Parathyroid adenoma (tissue), 2 donors: ENCODE measurements at regions not wholly inside any gene's neighbourhood (a gene's known extent, or its start where the extent isn't known, plus 50 kb on each side); places are given as distances from the start of the nearest gene placed in this dataset.

ENCODE experiments used
- H2AFZ ChIP-seq: fragments of 300-600 bp; sonication (generic); one replicate; pipeline ENCODE4 v1.7.0; 2017; ENCODE audit warnings: antibody characterized with exemption, mild to moderate bottlenecking
- H3K27ac ChIP-seq: fragments of 300-600 bp; sonication (generic); one replicate; pipeline ENCODE4 v1.7.0; 2017
- H3K27me3 ChIP-seq: fragments of 300-600 bp; sonication (generic); one replicate; pipeline ENCODE4 v1.7.0; 2017; ENCODE audit warnings: low read length; ENCODE audit not compliant: control insufficient read depth, insufficient read depth
- H3K36me3 ChIP-seq: fragments of 300-600 bp; sonication (generic); one replicate; pipeline ENCODE4 v1.7.0; 2017; ENCODE audit warnings: low read length; ENCODE audit not compliant: control insufficient read depth, insufficient read depth
- H3K4me1 ChIP-seq: fragments of 300-600 bp; sonication (generic); one replicate; pipeline ENCODE4 v1.7.0; 2017; ENCODE audit warnings: control low read depth
- H3K4me2 ChIP-seq: fragments of 300-600 bp; sonication (generic); one replicate; pipeline ENCODE4 v1.7.0; 2017; ENCODE audit warnings: low read length
- H3K4me3 ChIP-seq: fragments of 300-600 bp; sonication (generic); one replicate; pipeline ENCODE4 v1.7.0; 2017; ENCODE audit warnings: low read depth, low read length
- H3K79me2 ChIP-seq: fragments of 300-600 bp; sonication (generic); one replicate; pipeline ENCODE4 v1.7.0; 2017; ENCODE audit warnings: control low read depth
- H3K9ac ChIP-seq: fragments of 300-600 bp; sonication (generic); one replicate; pipeline ENCODE4 v1.7.0; 2017; ENCODE audit warnings: mild to moderate bottlenecking
- H3K9me3 ChIP-seq: fragments of 300-600 bp; sonication (generic); one replicate; pipeline ENCODE4 v1.7.0; 2017; ENCODE audit warnings: low read length; ENCODE audit not compliant: control insufficient read depth
- CTCF ChIP-seq: fragments of 300-600 bp; sonication (generic); IDR thresholded peaks from one replicate; pipeline ENCODE4 v1.7.0; 2017; ENCODE audit warnings: antibody characterized with exemption, mild to moderate bottlenecking
- donor health status: primary hyperparathyroidism.

DNA sequence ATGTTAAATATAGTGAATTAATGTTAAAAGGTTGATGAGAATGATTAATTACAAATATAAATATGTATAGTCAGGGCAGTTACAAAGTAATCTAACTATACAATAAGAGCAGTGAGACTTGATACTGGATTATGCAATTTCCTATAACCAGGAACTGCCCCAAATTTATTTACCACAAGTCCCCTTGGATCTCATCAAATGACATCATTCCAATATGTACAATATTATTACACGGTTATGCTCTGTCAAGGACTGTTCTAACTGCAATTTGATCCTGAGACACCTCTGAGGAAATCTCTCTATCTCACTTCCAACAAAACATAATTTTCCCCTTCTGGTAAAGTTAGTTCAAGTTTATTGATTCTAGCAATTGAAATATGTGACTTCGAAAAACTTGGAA, 917.6 kb downstream of the NCAM2 start:
- no peak overlapping the region for H3K4me3 ChIP-seq
- H3K79me2 ChIP-seq: no peaks in the 10 kb centered on the region
- no peaks in the 10 kb centered on the region for H3K36me3 ChIP-seq
- H3K4me2 ChIP-seq: no peak overlapping the region
- no peaks in the 10 kb centered on the region for H3K27me3 ChIP-seq
- H3K9me3 ChIP-seq: no peaks in the 10 kb centered on the region
- H3K9ac ChIP-seq: no peak overlapping the region
- H3K27ac ChIP-seq: no peak overlapping the region
- H2AFZ ChIP-seq: no peak overlapping the region
- TF ChIP-seq CTCF: no peak
- H3K4me1 ChIP-seq: no peaks in the 10 kb centered on the region

- H3K9me3 ChIP-seq: no peaks in the 10 kb centered on the region
- H3K4me3 ChIP-seq: no peak overlapping the region
- no peak overlapping the region for H3K4me2 ChIP-seq
- no peak overlapping the region for H3K27ac ChIP-seq
- H3K4me1 ChIP-seq: no peaks in the 10 kb centered on the region
- H3K36me3 ChIP-seq: no peaks in the 10 kb centered on the region
- no peaks in the 10 kb centered on the region for H3K79me2 ChIP-seq
- no peak overlapping the region for H3K9ac ChIP-seq
- H3K27me3 ChIP-seq: no peaks in the 10 kb centered on the region
- no peak overlapping the region for H2AFZ ChIP-seq
- peak; percentile 26 for TF ChIP-seq CTCF
Observed at GRCh38 chr21:21921410-21922232, 923.4 kb downstream of the NCAM2 start.

- H3K79me2 ChIP-seq: no peaks in the 10 kb centered on the region
- H2AFZ ChIP-seq: no peak overlapping the region
- TF ChIP-seq CTCF: no peak
Observed at GRCh38 chr21:21929226-21929625, 931.0 kb downstream of the NCAM2 start.

DNA sequence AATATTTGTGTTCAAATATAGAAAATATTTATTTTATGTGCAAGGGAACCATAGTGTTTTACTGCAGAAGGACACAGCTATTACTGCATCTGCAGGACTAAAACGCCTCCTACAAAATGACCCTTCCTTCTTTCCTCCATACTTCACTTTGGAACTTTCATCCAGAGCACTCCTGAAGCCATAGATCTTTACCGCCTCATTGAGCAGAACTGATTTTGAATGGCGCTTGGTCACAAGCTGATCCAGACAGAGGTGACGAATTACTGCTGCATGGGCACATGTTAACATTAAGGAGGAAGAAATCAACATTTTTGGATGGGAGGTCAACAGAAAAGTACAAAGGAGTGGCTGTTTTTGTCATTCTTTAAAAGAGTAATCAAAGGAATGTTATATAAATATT, 931.6 kb downstream of the NCAM2 start:
- no peaks in the 10 kb centered on the region for H3K36me3 ChIP-seq
- no peaks in the 10 kb centered on the region for H3K9me3 ChIP-seq
- TF ChIP-seq CTCF: no peak
- H3K79me2 ChIP-seq: no peaks in the 10 kb centered on the region
- H3K4me2 ChIP-seq: no peak overlapping the region
- H3K27ac ChIP-seq: no peak overlapping the region
- H3K4me3 ChIP-seq: no peak overlapping the region
- no peaks in the 10 kb centered on the region for H3K27me3 ChIP-seq
- H2AFZ ChIP-seq: no peak overlapping the region
- no peaks in the 10 kb centered on the region for H3K4me1 ChIP-seq
- H3K9ac ChIP-seq: no peak overlapping the region

More at GRCh38 chr21:21929226-21929625, 931.0 kb downstream of the NCAM2 start:
- Histone ChIP-seq H3K9me3 (no peaks in the 10 kb centered on the region), H3K4me1 (no peaks in the 10 kb centered on the region), H3K27me3 (no peaks in the 10 kb centered on the region), H3K36me3 (no peaks in the 10 kb centered on the region), H3K4me3 (no peak overlapping the region), H3K9ac (no peak overlapping the region), H3K4me2 (no peak overlapping the region), H3K27ac (no peak overlapping the region)

DNA sequence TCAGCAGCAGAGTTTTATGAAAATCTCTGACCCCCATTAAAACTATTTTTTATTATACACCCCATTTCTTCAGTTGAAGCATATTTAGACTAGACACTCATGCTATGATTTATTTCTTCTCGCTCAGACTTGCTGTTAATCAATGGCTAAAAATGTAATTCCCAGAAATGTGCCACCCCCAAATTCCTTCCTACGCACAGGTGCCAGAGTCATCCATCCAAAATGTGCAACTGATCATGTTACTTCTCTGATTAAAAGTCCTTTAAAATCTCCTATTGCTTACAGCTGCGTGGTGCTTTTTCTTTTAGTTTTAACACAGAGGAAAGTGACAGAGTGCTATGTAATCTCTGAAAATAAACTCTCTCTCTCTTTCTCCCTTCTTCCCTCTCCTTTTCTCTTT, 954.4 kb downstream of the NCAM2 start:
- H3K9ac ChIP-seq: no peak overlapping the region
- no peak overlapping the region for H2AFZ ChIP-seq
- no peak overlapping the region for H3K4me3 ChIP-seq
- H3K27me3 ChIP-seq: no peaks in the 10 kb centered on the region
- TF ChIP-seq CTCF: no peak
- H3K4me2 ChIP-seq: no peak overlapping the region
- no peaks in the 10 kb centered on the region for H3K9me3 ChIP-seq
- no peaks in the 10 kb centered on the region for H3K36me3 ChIP-seq
- no peak overlapping the region for H3K27ac ChIP-seq
- H3K4me1 ChIP-seq: no peaks in the 10 kb centered on the region
- H3K79me2 ChIP-seq: no peaks in the 10 kb centered on the region
